Suprapubic skin (tissue), 4 donors: ENCODE measurements at regions not wholly inside any gene's neighbourhood (a gene's known extent, or its start where the extent isn't known, plus 50 kb on each side); places are given as distances from the start of the nearest gene placed in this dataset.

ENCODE experiments used
- DNase-seq, 2 donors: peaks; one replicate each; pipeline ENCODE4 v3.0.0-alpha.2; 2019; ENCODE audit warnings: low spot score in 2 of 2
- H3K27ac ChIP-seq: fragments of 200-600 bp; sonication (generic); one replicate; pipeline ENCODE4 v1.5.1; 2019
- H3K27me3 ChIP-seq: fragments of 200-600 bp; sonication (generic); one replicate; pipeline ENCODE4 v1.5.1; 2019
- H3K36me3 ChIP-seq: fragments of 200-600 bp; sonication (generic); one replicate; pipeline ENCODE4 v1.5.1; 2019
- H3K4me1 ChIP-seq: fragments of 200-600 bp; sonication (generic); one replicate; pipeline ENCODE4 v1.5.1; 2019
- H3K4me3 ChIP-seq: fragments of 200-600 bp; sonication (generic); one replicate; pipeline ENCODE4 v1.5.1; 2019; ENCODE audit warnings: mild to moderate bottlenecking
- H3K9me3 ChIP-seq: fragments of 200-600 bp; sonication (generic); one replicate; pipeline ENCODE4 v1.5.1; 2019
- CTCF ChIP-seq, 2 donors: fragments of 200-600 bp in 1 of 2; fragments of 450-650 bp in 1 of 2; sonication (generic) in 1 of 2; IDR thresholded peaks; one replicate each; pipeline ENCODE4 v1.5.1; 2016 to 2019; ENCODE audit warnings: antibody characterized with exemption in 2 of 2, mild to moderate bottlenecking in 1 of 2, moderate library complexity in 1 of 2
- EP300 ChIP-seq: sonication (generic); formaldehyde crosslinking; IDR thresholded peaks from one replicate; pipeline ENCODE4 v1.6.1; 2017; ENCODE audit warnings: antibody characterized with exemption
- POLR2A ChIP-seq, 2 donors: fragments of 450-650 bp; IDR thresholded peaks; one replicate each; pipeline ENCODE4 v1.6.1; 2017; ENCODE audit warnings: antibody characterized with exemption in 2 of 2, mild to moderate bottlenecking in 2 of 2, moderate library complexity in 2 of 2
- POLR2AphosphoS5 ChIP-seq, 3 donors: sonication (generic); formaldehyde crosslinking; IDR thresholded peaks; one replicate each; pipeline ENCODE4 v1.6.1; 2017; ENCODE audit warnings: antibody characterized with exemption in 3 of 3
- WGBS: methylation state at CpG from one replicate; pipeline ENCODE4 v1.1.5; 2018; 5-methylcytosine and 5-hydroxymethylcytosine counted together

GRCh38 chr13:91072486-91072885 is 275.0 kb upstream of the MIR17HG start:
- Histone ChIP-seq H3K9me3 (no peaks in the 10 kb centered on the region), H3K27me3 (no peaks in the 10 kb centered on the region), H3K36me3 (no peaks in the 10 kb centered on the region), H3K27ac (no peak overlapping the region), H3K4me3 (no peak overlapping the region), H3K4me1 (no peaks in the 10 kb centered on the region)
- WGBS: 93% methylated on average over 2 of the region's 2 CpGs
- no peak for TF ChIP-seq POLR2A (IDR thresholded peaks at IDR 0.05)
- TF ChIP-seq POLR2AphosphoS5 (IDR thresholded peaks at IDR 0.05): no peak
- TF ChIP-seq EP300: no peak
- TF ChIP-seq CTCF (IDR thresholded peaks at IDR 0.05): no peak
- no peak for DNase-seq

GRCh38 chr13:91074091-91074490 is 273.4 kb upstream of the MIR17HG start:
- no peaks in the 10 kb centered on the region for H3K27me3 ChIP-seq
- H3K4me3 ChIP-seq: no peak overlapping the region
- H3K36me3 ChIP-seq: no peaks in the 10 kb centered on the region
- TF ChIP-seq CTCF (IDR thresholded peaks at IDR 0.05) (no peak), POLR2AphosphoS5 (IDR thresholded peaks at IDR 0.05) (no peak), POLR2A (IDR thresholded peaks at IDR 0.05) (no peak), EP300 (no peak)
- no peak overlapping the region for H3K27ac ChIP-seq
- no peaks in the 10 kb centered on the region for H3K4me1 ChIP-seq
- H3K9me3 ChIP-seq: no peaks in the 10 kb centered on the region
- DNase-seq: no peak
- WGBS: 79% methylated on average over 2 of the region's 2 CpGs

GRCh38 chr13:91076830-91077229 is 270.7 kb upstream of the MIR17HG start:
- no peak for TF ChIP-seq EP300
- TF ChIP-seq CTCF (IDR thresholded peaks at IDR 0.05): no peak
- TF ChIP-seq POLR2AphosphoS5 (IDR thresholded peaks at IDR 0.05): no peak
- TF ChIP-seq POLR2A (IDR thresholded peaks at IDR 0.05): no peak
- WGBS: 93% methylated on average over 2 of the region's 2 CpGs
- Histone ChIP-seq H3K36me3 (no peaks in the 10 kb centered on the region), H3K27me3 (no peaks in the 10 kb centered on the region), H3K4me3 (no peak overlapping the region), H3K4me1 (no peaks in the 10 kb centered on the region), H3K27ac (no peak overlapping the region), H3K9me3 (no peaks in the 10 kb centered on the region)
- DNase-seq: no peak

- 31% methylated on average over 4 of the region's 4 CpGs for WGBS
- no peaks in the 10 kb centered on the region for H3K4me1 ChIP-seq
- no peak overlapping the region for H3K4me3 ChIP-seq
- no peaks in the 10 kb centered on the region for H3K36me3 ChIP-seq
- no peaks in the 10 kb centered on the region for H3K27me3 ChIP-seq
- no peaks in the 10 kb centered on the region for H3K9me3 ChIP-seq
- no peak overlapping the region for H3K27ac ChIP-seq
- no peak for DNase-seq
- TF ChIP-seq CTCF (IDR thresholded peaks at IDR 0.05) (no peak), POLR2A (IDR thresholded peaks at IDR 0.05) (no peak), POLR2AphosphoS5 (IDR thresholded peaks at IDR 0.05) (no peak), EP300 (no peak)
Observed at GRCh38 chr13:91078093-91078679, 269.3 kb upstream of the MIR17HG start.

- 84% methylated on average over 2 of the region's 2 CpGs for WGBS
- TF ChIP-seq POLR2AphosphoS5 (IDR thresholded peaks at IDR 0.05) (no peak), POLR2A (IDR thresholded peaks at IDR 0.05) (no peak), EP300 (no peak), CTCF (IDR thresholded peaks at IDR 0.05) (no peak)
Observed at GRCh38 chr13:91079176-91079575, 268.3 kb upstream of the MIR17HG start.

More at GRCh38 chr13:91079176-91079575, 268.3 kb upstream of the MIR17HG start:
- Histone ChIP-seq H3K36me3 (no peaks in the 10 kb centered on the region), H3K27me3 (no peaks in the 10 kb centered on the region), H3K27ac (no peak overlapping the region), H3K4me1 (no peaks in the 10 kb centered on the region), H3K4me3 (no peak overlapping the region), H3K9me3 (no peaks in the 10 kb centered on the region)
- no peak for DNase-seq
